CD4-positive, alpha-beta T cell (primary cell): ENCODE measurements at regions not wholly inside any gene's neighbourhood (a gene's known extent, or its start where the extent isn't known, plus 50 kb on each side); places are given as distances from the start of the nearest gene placed in this dataset.

Experiments
- ATAC-seq: fragments of 200-7000 bp; cut with Tn5 transposase; one replicate; pipeline ENCODE4 v1.10.0; 2022; ENCODE audit warnings: mild to moderate bottlenecking; ENCODE audit not compliant: poor library complexity
- CTCF ChIA-PET: fragments of 350-600 bp; sonication (Branson Sonifier 250); formaldehyde crosslinking; loops from one replicate; lab custom pipeline; 2021; ENCODE audit warnings: antibody characterized with exemption, inconsistent platforms; lab: Charles Lee
- POLR2A ChIA-PET: fragments of 350-600 bp; sonication (Branson Sonifier 250); formaldehyde crosslinking; loops from one replicate; lab custom pipeline; 2021; ENCODE audit warnings: antibody characterized with exemption, inconsistent platforms; lab: Charles Lee
- DNase-seq, 14 experiments: peaks; one replicate each; pipeline ENCODE4 v3.0.0-alpha.2; 2013 to 2020; ENCODE audit warnings: mixed read lengths in 2 of 14
- H3K27ac ChIP-seq, 2 donors: one replicate each; pipeline versions ENCODE4 v1.5.1 to v1.7.0; 2013; ENCODE audit warnings: low read length in 2 of 2, low read depth in 1 of 2, mild to moderate bottlenecking in 1 of 2
- H3K27me3 ChIP-seq, 2 experiments: 1 replicate in 1 of 2; 2 replicates in 1 of 2; pipeline versions ENCODE4 v1.6.1 to v1.7.0; 2013; ENCODE audit warnings: low read length in 2 of 2, control low read depth in 1 of 2, mild to moderate bottlenecking in 1 of 2, moderate library complexity in 1 of 2; ENCODE audit not compliant: insufficient read depth in 2 of 2, control insufficient read depth in 1 of 2
- H3K36me3 ChIP-seq: one replicate; pipeline ENCODE4 v1.6.1; 2013; ENCODE audit warnings: low read length, control low read depth; ENCODE audit not compliant: insufficient read depth
- H3K4me1 ChIP-seq: one replicate; pipeline ENCODE4 v1.6.1; 2013; ENCODE audit warnings: low read length, control low read depth; ENCODE audit not compliant: insufficient read depth
- H3K4me3 ChIP-seq: one replicate; pipeline ENCODE4 v1.5.1; 2013; ENCODE audit warnings: mild to moderate bottlenecking, low read length, moderate library complexity
- H3K9me3 ChIP-seq, 2 experiments: 1 replicate in 1 of 2; 2 replicates in 1 of 2; pipeline versions ENCODE4 v1.6.1 to v1.7.0; 2013; ENCODE audit warnings: low read length in 2 of 2, mild to moderate bottlenecking in 2 of 2, control low read depth in 1 of 2, moderate library complexity in 1 of 2; ENCODE audit not compliant: control insufficient read depth in 1 of 2, insufficient read depth in 1 of 2
- H3K27ac Mint-ChIP-seq: one replicate; pipeline ENCODE4 v1.8.0; 2020; ENCODE audit warnings: mixed read lengths
- H3K27me3 Mint-ChIP-seq: one replicate; pipeline ENCODE4 v1.8.0; 2021; ENCODE audit warnings: mixed read lengths
- H3K36me3 Mint-ChIP-seq: one replicate; pipeline ENCODE4 v1.8.0; 2021; ENCODE audit warnings: low read depth, mixed read lengths
- H3K4me1 Mint-ChIP-seq: one replicate; pipeline ENCODE4 v1.8.0; 2021; ENCODE audit warnings: low read depth, mixed read lengths
- H3K4me3 Mint-ChIP-seq: one replicate; pipeline ENCODE4 v1.8.0; 2020; ENCODE audit warnings: mild to moderate bottlenecking, mixed read lengths
- H3K9me3 Mint-ChIP-seq: one replicate; pipeline ENCODE4 v1.8.0; 2020; ENCODE audit warnings: mixed read lengths
- intact Hi-C, 2 experiments: fragments of 100-400 bp; cut with DNase I in 1 of 2; cut with micrococcal nuclease in 1 of 2; formaldehyde crosslinking; loops; one replicate each; pipeline versions ENCODE4 v1.15.1 to v1.9.0; 2023 to 2025; cut with DNase I, micrococcal nuclease
- TF ChIP-seq, protein P1 (sequence below): fragments of 200-600 bp; IDR thresholded peaks from one replicate; pipeline ENCODE4 v1.8.0; 2022; ENCODE audit warnings: antibody characterized with exemption, mild to moderate bottlenecking

DNA sequence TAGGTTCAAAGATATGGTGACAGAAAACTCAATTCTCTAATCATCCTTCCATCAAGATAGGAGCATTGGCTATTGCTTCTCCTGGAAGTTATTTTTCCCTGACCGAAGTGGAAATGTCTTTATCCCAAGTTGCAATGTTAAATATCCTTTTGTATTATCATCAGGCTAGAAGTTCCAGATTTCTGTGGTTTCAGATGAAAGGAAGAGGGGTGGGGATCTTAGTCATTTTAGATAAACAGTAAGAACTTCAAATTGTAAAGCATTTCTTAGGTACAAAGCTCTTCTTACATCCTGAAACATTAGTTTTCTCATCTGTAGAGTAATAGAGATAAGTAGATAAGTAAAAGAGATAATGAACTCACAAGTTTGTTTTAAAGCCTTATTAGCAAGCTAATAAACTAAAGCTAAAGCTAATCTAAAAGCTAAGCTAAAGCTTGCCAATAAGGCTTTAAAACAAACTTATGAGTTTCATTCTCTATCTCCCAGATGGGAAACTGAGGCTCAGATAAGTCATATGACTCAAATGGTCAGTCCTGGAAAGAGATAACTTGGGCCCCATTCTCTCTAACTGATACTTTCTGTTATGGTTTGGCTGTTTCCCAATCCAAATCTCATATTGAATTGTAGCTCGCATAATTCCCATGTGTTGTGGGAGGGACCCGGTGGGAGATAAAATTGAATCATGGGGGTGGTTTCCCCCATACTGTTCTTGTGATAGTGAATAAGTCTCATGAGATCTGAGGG, 99.2 kb upstream of the KCNK2 start:
- peaks cover 0 to 13% of the 10 kb centered on the region in 2 experiments for H3K9me3 ChIP-seq
- no peak overlapping the region for H3K27ac ChIP-seq
- intact Hi-C loops = no loop called here
- TF ChIP-seq, protein P1, sequence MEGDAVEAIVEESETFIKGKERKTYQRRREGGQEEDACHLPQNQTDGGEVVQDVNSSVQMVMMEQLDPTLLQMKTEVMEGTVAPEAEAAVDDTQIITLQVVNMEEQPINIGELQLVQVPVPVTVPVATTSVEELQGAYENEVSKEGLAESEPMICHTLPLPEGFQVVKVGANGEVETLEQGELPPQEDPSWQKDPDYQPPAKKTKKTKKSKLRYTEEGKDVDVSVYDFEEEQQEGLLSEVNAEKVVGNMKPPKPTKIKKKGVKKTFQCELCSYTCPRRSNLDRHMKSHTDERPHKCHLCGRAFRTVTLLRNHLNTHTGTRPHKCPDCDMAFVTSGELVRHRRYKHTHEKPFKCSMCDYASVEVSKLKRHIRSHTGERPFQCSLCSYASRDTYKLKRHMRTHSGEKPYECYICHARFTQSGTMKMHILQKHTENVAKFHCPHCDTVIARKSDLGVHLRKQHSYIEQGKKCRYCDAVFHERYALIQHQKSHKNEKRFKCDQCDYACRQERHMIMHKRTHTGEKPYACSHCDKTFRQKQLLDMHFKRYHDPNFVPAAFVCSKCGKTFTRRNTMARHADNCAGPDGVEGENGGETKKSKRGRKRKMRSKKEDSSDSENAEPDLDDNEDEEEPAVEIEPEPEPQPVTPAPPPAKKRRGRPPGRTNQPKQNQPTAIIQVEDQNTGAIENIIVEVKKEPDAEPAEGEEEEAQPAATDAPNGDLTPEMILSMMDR = no peak
- H3K4me3 Mint-ChIP-seq = no peak overlapping the region
- H3K4me3 ChIP-seq = no peak overlapping the region
- no peaks in the 10 kb centered on the region for H3K36me3 ChIP-seq
- H3K27me3 Mint-ChIP-seq = no peaks in the 10 kb centered on the region
- no peak for ATAC-seq
- no peaks in the 10 kb centered on the region for H3K4me1 Mint-ChIP-seq
- H3K27me3 ChIP-seq = no peaks in the 10 kb centered on the region
- H3K36me3 Mint-ChIP-seq = no peaks in the 10 kb centered on the region
- ChIA-PET POLR2A (no interaction called here), CTCF (no interaction called here)
- DNase-seq = no peak
- no peak overlapping the region for H3K27ac Mint-ChIP-seq
- H3K9me3 Mint-ChIP-seq = peaks cover 5% of the 10 kb centered on the region
- H3K4me1 ChIP-seq = no peaks in the 10 kb centered on the region

DNA sequence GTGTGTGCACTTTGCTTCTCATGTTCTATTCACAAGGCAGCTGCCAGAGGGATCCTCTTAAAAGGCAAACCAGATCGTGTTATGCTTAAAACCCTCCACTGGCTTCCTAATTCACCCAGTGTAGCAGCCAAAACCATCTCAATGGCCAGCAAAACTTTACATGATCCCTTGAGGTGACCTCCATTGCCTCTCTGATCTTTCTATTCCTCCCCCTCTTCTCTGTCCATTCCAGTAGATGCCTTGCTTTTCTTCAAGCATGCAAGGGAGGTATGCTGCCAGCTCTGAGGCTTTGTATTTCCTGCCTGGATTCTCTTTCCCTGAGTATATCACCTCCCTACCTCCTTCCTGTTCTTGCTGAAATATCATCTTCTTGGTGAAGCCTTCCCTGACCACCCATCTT, 93.2 kb upstream of the KCNK2 start:
- ATAC-seq = no peak
- CTCF ChIA-PET = no interaction called here
- no peak overlapping the region for H3K27ac ChIP-seq
- Mint-ChIP-seq H3K27ac (no peak overlapping the region), H3K4me1 (no peaks in the 10 kb centered on the region), H3K27me3 (no peaks in the 10 kb centered on the region), H3K36me3 (no peaks in the 10 kb centered on the region), H3K4me3 (no peak overlapping the region), H3K9me3 (peaks cover 4% of the 10 kb centered on the region)
- no peak overlapping the region for H3K4me3 ChIP-seq
- intact Hi-C loops = no loop called here
- H3K4me1 ChIP-seq = no peaks in the 10 kb centered on the region
- peaks cover 0 to 13% of the 10 kb centered on the region in 2 experiments for H3K9me3 ChIP-seq
- DNase-seq = no peak
- TF ChIP-seq, protein P1 = no peak
- POLR2A ChIA-PET = no interaction called here
- H3K27me3 ChIP-seq = no peaks in the 10 kb centered on the region
- no peaks in the 10 kb centered on the region for H3K36me3 ChIP-seq

DNA sequence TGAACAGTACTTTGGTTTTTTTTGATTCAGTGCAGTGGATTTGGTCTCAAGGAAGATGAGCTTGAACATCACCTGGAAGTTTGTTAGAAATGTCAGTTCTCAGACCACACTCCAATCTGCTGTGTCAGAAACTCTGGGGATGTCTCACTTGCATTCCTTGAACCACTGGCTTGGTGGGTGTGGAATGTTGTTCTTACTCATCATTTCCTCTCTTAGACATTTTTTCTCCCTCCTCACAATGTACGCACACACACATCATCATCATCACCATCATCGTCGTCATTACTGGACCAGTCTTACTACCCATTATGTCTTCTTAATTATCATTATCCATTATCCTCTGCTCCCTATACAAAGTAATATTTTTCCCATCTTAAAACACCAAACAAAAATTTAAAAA, 91.9 kb upstream of the KCNK2 start:
- ChIA-PET POLR2A (no interaction called here), CTCF (no interaction called here)
- Histone ChIP-seq H3K27me3 (no peaks in the 10 kb centered on the region), H3K27ac (no peak overlapping the region), H3K4me1 (no peaks in the 10 kb centered on the region), H3K9me3 (peaks cover 0 to 1% of the 10 kb centered on the region in 2 experiments), H3K4me3 (no peak overlapping the region), H3K36me3 (no peaks in the 10 kb centered on the region)
- no peaks in the 10 kb centered on the region for H3K27me3 Mint-ChIP-seq
- H3K27ac Mint-ChIP-seq = no peak overlapping the region
- no peaks in the 10 kb centered on the region for H3K36me3 Mint-ChIP-seq
- H3K9me3 Mint-ChIP-seq = peaks cover 4% of the 10 kb centered on the region
- ATAC-seq (no peak), DNase-seq (no peak)
- no peaks in the 10 kb centered on the region for H3K4me1 Mint-ChIP-seq
- intact Hi-C loops = no loop called here
- H3K4me3 Mint-ChIP-seq = no peak overlapping the region
- TF ChIP-seq, protein P1 = no peak
